ENCODE measurements at regions not wholly inside any gene's neighbourhood (a gene's known extent, or its start where the extent isn't known, plus 50 kb on each side); places are given as distances from the start of the nearest gene placed in this dataset.

DNA sequence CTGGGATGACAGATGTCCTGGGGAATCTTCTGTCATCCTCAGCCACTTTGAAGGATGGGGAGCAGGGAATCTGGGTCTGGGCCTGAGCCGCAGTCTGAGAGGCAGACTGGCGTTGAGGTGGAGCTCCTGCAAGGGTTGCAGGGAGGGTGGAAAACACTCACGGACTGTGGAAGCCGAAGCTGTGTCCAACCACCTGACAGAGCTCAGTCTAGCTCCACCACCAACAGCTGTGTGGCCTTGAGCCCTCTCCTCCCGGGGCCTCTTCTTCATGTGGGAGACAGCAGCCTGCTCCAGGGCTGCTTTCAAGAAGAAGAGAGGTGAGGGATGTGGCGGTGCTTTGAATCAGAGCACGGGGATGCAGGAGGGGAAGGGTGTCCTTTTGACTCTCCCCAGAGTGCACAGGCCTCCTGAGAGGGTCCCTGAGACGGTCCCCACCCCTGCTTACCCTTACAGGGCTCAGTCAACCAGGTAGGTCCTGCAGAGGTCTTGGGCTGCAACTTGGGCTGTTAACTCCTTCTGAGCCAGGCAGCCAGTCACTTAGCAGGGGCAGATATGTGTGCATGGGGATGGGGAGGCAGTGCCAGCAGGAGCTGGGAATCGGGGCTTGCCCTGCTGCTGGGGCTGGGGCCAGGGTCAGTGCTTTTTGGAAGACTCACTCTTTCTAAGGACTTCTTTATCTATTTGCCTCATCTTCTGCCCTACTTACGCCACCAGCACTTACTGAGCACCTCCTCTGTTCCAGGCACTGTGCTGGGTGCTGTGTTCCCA lies 216.3 kb downstream of the PTPRU start:
- H3K27me3 ChIP-seq: no peaks in the 10 kb centered on the region
- H3K4me3 ChIP-seq (ENCODE audit: low read depth in 1 of 2, low read length in 1 of 2): no peak overlapping the region
- no peaks in the 10 kb centered on the region for H3K9me3 ChIP-seq
- H3K4me1 ChIP-seq (ENCODE audit: control insufficient read depth in 1 of 2, insufficient read depth in 1 of 2, low read depth in 1 of 2, low read length in 1 of 2): no peaks in the 10 kb centered on the region
- H3K36me3 ChIP-seq: no peaks in the 10 kb centered on the region
- TF ChIP-seq, protein P1, sequence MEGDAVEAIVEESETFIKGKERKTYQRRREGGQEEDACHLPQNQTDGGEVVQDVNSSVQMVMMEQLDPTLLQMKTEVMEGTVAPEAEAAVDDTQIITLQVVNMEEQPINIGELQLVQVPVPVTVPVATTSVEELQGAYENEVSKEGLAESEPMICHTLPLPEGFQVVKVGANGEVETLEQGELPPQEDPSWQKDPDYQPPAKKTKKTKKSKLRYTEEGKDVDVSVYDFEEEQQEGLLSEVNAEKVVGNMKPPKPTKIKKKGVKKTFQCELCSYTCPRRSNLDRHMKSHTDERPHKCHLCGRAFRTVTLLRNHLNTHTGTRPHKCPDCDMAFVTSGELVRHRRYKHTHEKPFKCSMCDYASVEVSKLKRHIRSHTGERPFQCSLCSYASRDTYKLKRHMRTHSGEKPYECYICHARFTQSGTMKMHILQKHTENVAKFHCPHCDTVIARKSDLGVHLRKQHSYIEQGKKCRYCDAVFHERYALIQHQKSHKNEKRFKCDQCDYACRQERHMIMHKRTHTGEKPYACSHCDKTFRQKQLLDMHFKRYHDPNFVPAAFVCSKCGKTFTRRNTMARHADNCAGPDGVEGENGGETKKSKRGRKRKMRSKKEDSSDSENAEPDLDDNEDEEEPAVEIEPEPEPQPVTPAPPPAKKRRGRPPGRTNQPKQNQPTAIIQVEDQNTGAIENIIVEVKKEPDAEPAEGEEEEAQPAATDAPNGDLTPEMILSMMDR (IDR thresholded peaks at IDR 0.05): no peak
- no peak overlapping the region for H3K27ac ChIP-seq

DNA sequence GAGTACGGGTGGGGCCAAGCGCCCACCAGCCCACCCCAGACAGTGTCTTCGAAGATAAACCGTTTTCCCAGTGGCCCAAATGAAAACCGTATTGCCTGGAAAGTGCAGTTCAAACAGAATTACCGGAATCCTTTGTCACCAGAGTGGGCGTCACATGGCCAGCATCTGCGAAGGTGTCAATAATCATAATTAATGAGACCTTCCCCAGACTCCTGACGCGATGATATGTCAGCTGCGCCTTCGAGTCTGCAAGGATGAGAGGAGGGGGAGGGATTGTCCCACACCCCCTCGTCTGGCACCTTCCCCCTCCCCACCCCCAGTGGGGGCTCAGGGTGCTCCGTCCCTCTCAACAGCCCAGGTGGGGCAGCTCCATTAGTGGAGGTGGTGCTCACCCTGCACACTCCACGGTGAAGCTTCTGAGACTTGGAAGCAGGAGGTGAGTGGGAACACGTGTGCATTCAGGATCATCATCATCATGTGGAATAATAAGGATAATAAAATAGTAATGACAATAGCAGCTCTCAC lies 215.1 kb downstream of the PTPRU start:
- Histone ChIP-seq H3K27me3 (no peaks in the 10 kb centered on the region), H3K4me3 (ENCODE audit: low read depth in 1 of 2, low read length in 1 of 2) (no peak overlapping the region), H3K27ac (no peak overlapping the region), H3K36me3 (no peaks in the 10 kb centered on the region), H3K9me3 (no peaks in the 10 kb centered on the region), H3K4me1 (ENCODE audit: control insufficient read depth in 1 of 2, insufficient read depth in 1 of 2, low read depth in 1 of 2, low read length in 1 of 2) (no peaks in the 10 kb centered on the region)
- TF ChIP-seq, protein P1 (IDR thresholded peaks at IDR 0.05): no peak

DNA sequence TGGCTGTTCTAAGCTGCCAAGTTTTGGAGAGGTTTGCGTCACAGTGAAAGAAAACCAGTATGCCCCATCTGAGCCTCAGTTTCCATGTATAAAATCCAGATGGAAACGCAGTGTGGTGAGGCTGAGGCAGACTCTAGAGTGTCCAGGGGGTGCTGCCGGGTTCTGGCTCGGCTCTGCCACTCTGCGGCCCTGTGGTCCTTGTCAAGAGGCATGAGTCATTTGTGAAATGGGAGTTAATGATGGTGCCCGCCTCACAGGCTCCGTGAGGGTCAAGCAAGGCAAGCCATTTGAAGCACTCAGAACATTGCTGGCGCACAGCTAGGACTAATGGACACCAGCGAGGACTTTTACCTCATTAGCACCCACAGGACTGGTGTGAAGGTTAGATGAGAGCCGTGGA lies 214.3 kb downstream of the PTPRU start:
- Histone ChIP-seq H3K4me1 (ENCODE audit: control insufficient read depth in 1 of 2, insufficient read depth in 1 of 2, low read depth in 1 of 2, low read length in 1 of 2) (no peaks in the 10 kb centered on the region), H3K36me3 (no peaks in the 10 kb centered on the region), H3K4me3 (ENCODE audit: low read depth in 1 of 2, low read length in 1 of 2) (no peak overlapping the region), H3K27me3 (no peaks in the 10 kb centered on the region), H3K9me3 (no peaks in the 10 kb centered on the region), H3K27ac (no peak overlapping the region)
- TF ChIP-seq, protein P1 (IDR thresholded peaks at IDR 0.05): no peak

DNA sequence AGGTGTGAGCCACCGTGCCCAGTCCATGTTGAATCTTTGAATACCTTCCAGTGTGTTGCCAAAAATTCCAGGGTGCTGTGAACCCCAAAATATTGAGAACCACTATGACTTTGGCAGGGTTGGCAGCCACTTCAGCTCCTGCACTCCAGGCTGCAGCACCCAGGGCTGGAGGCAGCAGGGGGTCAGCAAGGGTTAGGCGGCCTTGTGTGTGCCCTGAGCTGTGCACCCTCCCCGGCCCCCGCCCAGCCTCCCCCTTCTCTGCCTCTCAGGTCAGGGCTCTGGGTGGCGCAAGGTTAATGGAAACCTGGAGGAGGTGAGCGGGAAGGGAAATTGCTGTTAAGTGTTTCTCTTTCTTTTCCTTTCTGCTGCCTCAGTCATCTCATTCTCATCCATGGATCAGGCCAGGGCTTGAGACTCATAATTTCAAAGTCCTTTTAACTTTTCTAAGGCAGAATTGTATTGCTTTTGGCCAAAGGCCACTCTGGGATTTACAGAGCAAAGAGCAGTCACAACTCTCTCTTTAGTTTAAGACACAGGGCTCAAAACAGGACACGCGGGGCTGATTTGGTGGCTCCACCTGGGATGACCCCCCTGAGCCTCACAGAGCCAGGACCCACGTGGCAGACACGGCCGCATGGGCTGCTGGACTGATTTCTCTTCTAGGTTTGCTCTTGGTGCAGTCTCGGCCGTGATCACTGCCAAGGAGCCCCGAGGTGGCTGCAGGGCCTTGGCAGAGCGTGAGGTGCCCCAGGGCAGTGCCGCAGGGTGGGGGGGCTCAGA lies 212.3 kb downstream of the PTPRU start:
- H3K9me3 ChIP-seq: no peaks in the 10 kb centered on the region
- peaks cover 5% of the 10 kb centered on the region for H3K27me3 ChIP-seq
- H3K36me3 ChIP-seq: no peaks in the 10 kb centered on the region
- H3K4me3 ChIP-seq (ENCODE audit: low read depth in 1 of 2, low read length in 1 of 2): no peak overlapping the region
- TF ChIP-seq, protein P1 (IDR thresholded peaks at IDR 0.05): no peak
- H3K4me1 ChIP-seq (ENCODE audit: control insufficient read depth in 1 of 2, insufficient read depth in 1 of 2, low read depth in 1 of 2, low read length in 1 of 2): no peaks in the 10 kb centered on the region
- no peak overlapping the region for H3K27ac ChIP-seq

DNA sequence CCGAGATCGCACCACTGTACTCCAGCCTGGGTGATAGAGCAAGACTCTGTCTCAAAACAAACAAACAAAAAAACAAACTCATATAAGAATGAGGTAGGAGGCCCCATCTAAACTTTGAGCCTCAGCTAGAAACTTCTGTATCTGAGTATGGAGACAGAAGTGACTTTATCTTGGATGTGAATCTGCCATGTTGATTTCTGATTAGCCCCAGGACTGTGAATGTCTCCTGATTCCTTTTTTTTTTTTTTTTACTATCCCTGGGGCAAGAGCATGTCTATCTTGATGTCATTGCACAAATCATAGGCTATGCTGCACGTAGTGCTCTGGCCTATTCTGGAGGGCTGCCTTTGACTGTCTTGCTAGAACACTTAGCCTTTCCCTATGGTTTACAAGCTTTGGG lies 211.0 kb downstream of the PTPRU start:
- H3K27me3 ChIP-seq: peaks cover 15% of the 10 kb centered on the region
- no peak overlapping the region for H3K27ac ChIP-seq
- no peaks in the 10 kb centered on the region for H3K36me3 ChIP-seq
- no peaks in the 10 kb centered on the region for H3K9me3 ChIP-seq
- no peak overlapping the region for H3K4me3 ChIP-seq (ENCODE audit: low read depth in 1 of 2, low read length in 1 of 2)
- TF ChIP-seq, protein P1 (IDR thresholded peaks at IDR 0.05): no peak
- no peaks in the 10 kb centered on the region for H3K4me1 ChIP-seq (ENCODE audit: control insufficient read depth in 1 of 2, insufficient read depth in 1 of 2, low read depth in 1 of 2, low read length in 1 of 2)
